DND-41 (cell line): ENCODE measurements at regions not wholly inside any gene's neighbourhood (a gene's known extent, or its start where the extent isn't known, plus 50 kb on each side); places are given as distances from the start of the nearest gene placed in this dataset.

Experiments used
- ATAC-seq: fragments of 200-7000 bp; cut with Tn5 transposase; 3 replicates; pipeline ENCODE4 v1.9.1; 2021; ENCODE audit warnings: low read depth; ENCODE audit not compliant: insufficient read depth
- DNase-seq: peaks from one replicate; pipeline ENCODE4 v3.0.0-alpha.2; 2020
- H2AFZ ChIP-seq: 2 replicates; pipeline ENCODE4 v1.6.0; 2012; ENCODE audit warnings: low read depth, low read length
- H3K27ac ChIP-seq: 2 replicates; pipeline ENCODE4 v1.5.1; 2012; ENCODE audit warnings: low read length, inconsistent platforms
- H3K27me3 ChIP-seq: fragments of 200-600 bp; sonication (generic); 2 replicates; pipeline ENCODE4 v1.6.0; 2012; ENCODE audit warnings: low read length, mild to moderate bottlenecking, inconsistent platforms; ENCODE audit not compliant: insufficient read depth, poor library complexity
- H3K36me3 ChIP-seq: 2 replicates; pipeline ENCODE4 v1.5.1; 2012; ENCODE audit warnings: low read length, inconsistent platforms; ENCODE audit not compliant: insufficient read depth
- H3K4me1 ChIP-seq: 2 replicates; pipeline ENCODE4 v1.5.1; 2012; ENCODE audit warnings: mild to moderate bottlenecking, low read length; ENCODE audit not compliant: insufficient read depth
- H3K4me2 ChIP-seq: 2 replicates; pipeline ENCODE4 v1.6.0; 2012; ENCODE audit warnings: mild to moderate bottlenecking, moderate library complexity, low read length, inconsistent platforms; ENCODE audit not compliant: insufficient read depth
- H3K4me3 ChIP-seq, 2 experiments: fragments of 200-600 bp in 1 of 2; shearing (Covaris generic) in 1 of 2; 2 replicates each; pipeline ENCODE4 v1.5.1; 2012 to 2016; ENCODE audit warnings: inconsistent platforms in 2 of 2, low read length in 2 of 2, mild to moderate bottlenecking in 2 of 2, low read depth in 1 of 2, moderate library complexity in 1 of 2
- H3K79me2 ChIP-seq: 2 replicates; pipeline ENCODE4 v1.6.0; 2012; ENCODE audit warnings: low read length, inconsistent platforms; ENCODE audit not compliant: insufficient read depth
- H3K9ac ChIP-seq: 2 replicates; pipeline ENCODE4 v1.6.0; 2012; ENCODE audit warnings: low read depth, mild to moderate bottlenecking, inconsistent platforms, low read length, moderate library complexity
- H3K9me3 ChIP-seq: 2 replicates; pipeline ENCODE4 v1.5.1; 2012; ENCODE audit warnings: low read length, moderate library complexity, mild to moderate bottlenecking, inconsistent platforms; ENCODE audit not compliant: insufficient read depth, severe bottlenecking
- H4K20me1 ChIP-seq: 2 replicates; pipeline ENCODE4 v1.6.0; 2012; ENCODE audit warnings: low read length; ENCODE audit not compliant: insufficient read depth
- EZH2 ChIP-seq: IDR thresholded peaks from 3 replicates; pipeline ENCODE4 v1.6.1; 2012; ENCODE audit warnings: borderline replicate concordance, low read depth, mild to moderate bottlenecking, moderate library complexity, low read length, inconsistent platforms; ENCODE audit not compliant: severe bottlenecking
- TF ChIP-seq, protein P1 (sequence below): IDR thresholded peaks from 2 replicates; pipeline ENCODE4 v1.5.1; 2012; ENCODE audit warnings: borderline replicate concordance, low read length, moderate library complexity, mild to moderate bottlenecking; ENCODE audit not compliant: poor library complexity, severe bottlenecking; ENCODE audit errors: extremely low read depth

DNA sequence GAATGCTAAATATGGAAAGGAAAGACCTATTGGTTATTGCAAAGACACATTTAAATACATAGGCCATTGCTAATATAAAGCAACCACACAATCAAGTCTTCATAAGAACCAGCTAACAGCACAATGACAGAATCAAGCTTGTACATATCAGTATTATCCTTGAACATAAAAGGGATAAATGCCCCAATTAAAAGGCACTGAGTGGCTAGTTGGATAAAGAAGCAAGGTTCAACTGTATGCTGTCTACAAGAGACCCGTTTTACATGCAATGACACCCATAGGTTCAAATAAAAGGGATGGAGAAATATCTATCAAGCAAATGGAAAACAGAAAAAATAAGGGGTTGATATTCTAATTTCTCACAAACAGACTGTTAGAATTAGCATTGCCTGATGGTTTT, 706.1 kb downstream of the EPHA3 start:
- Histone ChIP-seq H3K4me3 (no peak overlapping the region), H3K27me3 (no peaks in the 10 kb centered on the region), H3K9ac (no peak overlapping the region), H3K79me2 (no peaks in the 10 kb centered on the region), H3K4me1 (no peaks in the 10 kb centered on the region), H4K20me1 (no peaks in the 10 kb centered on the region), H3K27ac (no peak overlapping the region), H3K36me3 (no peaks in the 10 kb centered on the region), H3K4me2 (no peak overlapping the region), H3K9me3 (no peaks in the 10 kb centered on the region), H2AFZ (no peak overlapping the region)
- TF ChIP-seq EZH2: no peak
- TF ChIP-seq, protein P1, sequence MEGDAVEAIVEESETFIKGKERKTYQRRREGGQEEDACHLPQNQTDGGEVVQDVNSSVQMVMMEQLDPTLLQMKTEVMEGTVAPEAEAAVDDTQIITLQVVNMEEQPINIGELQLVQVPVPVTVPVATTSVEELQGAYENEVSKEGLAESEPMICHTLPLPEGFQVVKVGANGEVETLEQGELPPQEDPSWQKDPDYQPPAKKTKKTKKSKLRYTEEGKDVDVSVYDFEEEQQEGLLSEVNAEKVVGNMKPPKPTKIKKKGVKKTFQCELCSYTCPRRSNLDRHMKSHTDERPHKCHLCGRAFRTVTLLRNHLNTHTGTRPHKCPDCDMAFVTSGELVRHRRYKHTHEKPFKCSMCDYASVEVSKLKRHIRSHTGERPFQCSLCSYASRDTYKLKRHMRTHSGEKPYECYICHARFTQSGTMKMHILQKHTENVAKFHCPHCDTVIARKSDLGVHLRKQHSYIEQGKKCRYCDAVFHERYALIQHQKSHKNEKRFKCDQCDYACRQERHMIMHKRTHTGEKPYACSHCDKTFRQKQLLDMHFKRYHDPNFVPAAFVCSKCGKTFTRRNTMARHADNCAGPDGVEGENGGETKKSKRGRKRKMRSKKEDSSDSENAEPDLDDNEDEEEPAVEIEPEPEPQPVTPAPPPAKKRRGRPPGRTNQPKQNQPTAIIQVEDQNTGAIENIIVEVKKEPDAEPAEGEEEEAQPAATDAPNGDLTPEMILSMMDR: no peak
- DNase-seq (no peak), ATAC-seq (no peak)

DNA sequence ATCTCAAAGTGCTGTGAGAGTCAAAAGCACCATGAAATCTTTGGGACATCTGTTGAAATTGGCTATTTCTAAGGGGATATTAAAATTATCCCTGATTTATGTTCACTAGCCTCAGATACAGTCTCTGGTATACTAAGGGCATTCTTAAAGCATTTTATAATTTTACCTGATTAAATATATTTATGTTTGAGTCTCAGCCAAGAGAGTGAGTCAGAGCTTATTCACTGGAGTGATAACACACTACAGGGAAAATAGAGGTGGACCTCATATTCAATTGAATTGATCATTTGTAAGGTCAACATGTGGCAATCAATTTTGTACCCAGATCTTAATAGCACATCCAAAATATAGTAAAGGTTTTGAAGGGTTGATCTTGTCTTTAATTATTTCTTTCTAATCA, 733.6 kb downstream of the EPHA3 start:
- no peak overlapping the region for H3K4me2 ChIP-seq
- no peak for DNase-seq
- no peak overlapping the region for H3K27ac ChIP-seq

DNA sequence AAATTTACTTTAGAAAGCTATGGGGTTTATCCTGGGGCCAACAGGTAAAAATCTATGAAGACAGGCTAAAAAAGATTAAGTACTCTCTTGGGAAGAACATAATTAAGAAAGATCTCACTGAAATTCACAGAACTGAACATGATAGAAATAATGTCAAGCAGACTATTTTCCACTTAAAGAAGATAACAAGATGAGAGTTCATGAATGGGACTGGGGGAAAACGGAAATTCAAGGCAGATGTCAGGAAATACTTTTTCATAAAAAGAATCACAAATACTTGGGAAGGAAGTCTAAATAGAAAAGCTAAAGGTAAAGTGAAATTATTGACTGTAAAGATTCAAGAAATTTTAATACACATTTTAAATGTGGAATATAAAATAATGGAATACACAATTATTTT, 737.6 kb downstream of the EPHA3 start:
- Histone ChIP-seq H3K79me2 (no peaks in the 10 kb centered on the region), H3K36me3 (no peaks in the 10 kb centered on the region), H2AFZ (no peak overlapping the region), H3K4me2 (no peak overlapping the region), H4K20me1 (no peaks in the 10 kb centered on the region), H3K9ac (no peak overlapping the region), H3K4me1 (no peaks in the 10 kb centered on the region), H3K27me3 (no peaks in the 10 kb centered on the region), H3K27ac (no peak overlapping the region), H3K9me3 (no peaks in the 10 kb centered on the region), H3K4me3 (no peak overlapping the region)
- TF ChIP-seq, protein P1: no peak
- no peak for TF ChIP-seq EZH2
- DNase-seq (no peak), ATAC-seq (no peak)

More for the DNA sequence above, 733.6 kb downstream of the EPHA3 start:
- H3K27me3 ChIP-seq: no peaks in the 10 kb centered on the region
- H3K4me3 ChIP-seq: no peak overlapping the region
- H3K79me2 ChIP-seq: no peaks in the 10 kb centered on the region
- H3K4me1 ChIP-seq: no peaks in the 10 kb centered on the region
- H3K9me3 ChIP-seq: no peaks in the 10 kb centered on the region
- no peak overlapping the region for H3K9ac ChIP-seq
- TF ChIP-seq, protein P1: no peak
- TF ChIP-seq EZH2: no peak
- H4K20me1 ChIP-seq: no peaks in the 10 kb centered on the region
- no peaks in the 10 kb centered on the region for H3K36me3 ChIP-seq
- H2AFZ ChIP-seq: no peak overlapping the region
- no peak for ATAC-seq

DNA sequence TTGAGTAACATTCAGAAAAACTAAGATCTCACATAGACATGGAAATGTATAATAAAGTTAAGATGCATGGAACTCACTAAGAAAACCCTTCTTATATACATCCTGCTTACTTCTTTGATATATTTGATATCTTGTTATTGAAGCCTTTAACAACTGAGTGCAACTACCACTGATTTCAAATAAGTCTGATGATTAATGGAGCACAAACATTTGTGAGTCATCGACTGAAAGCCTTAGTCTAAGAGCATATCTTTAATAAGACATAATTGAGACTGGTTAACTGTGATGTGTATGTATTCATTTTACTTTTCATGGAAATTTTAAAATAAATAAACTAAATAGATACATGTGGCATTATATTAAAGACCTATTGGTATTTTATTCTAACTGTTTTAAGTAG, 740.5 kb downstream of the EPHA3 start:
- DNase-seq: no peak
- no peak overlapping the region for H3K27ac ChIP-seq
- no peaks in the 10 kb centered on the region for H3K79me2 ChIP-seq
- no peaks in the 10 kb centered on the region for H3K36me3 ChIP-seq
- H3K9me3 ChIP-seq: no peaks in the 10 kb centered on the region
- no peaks in the 10 kb centered on the region for H3K27me3 ChIP-seq
- no peak overlapping the region for H3K9ac ChIP-seq
- no peak for ATAC-seq
- no peak overlapping the region for H3K4me2 ChIP-seq
- no peak overlapping the region for H3K4me3 ChIP-seq
- TF ChIP-seq, protein P1: no peak
- TF ChIP-seq EZH2: no peak
- no peaks in the 10 kb centered on the region for H4K20me1 ChIP-seq
- no peaks in the 10 kb centered on the region for H3K4me1 ChIP-seq
- no peak overlapping the region for H2AFZ ChIP-seq
